T-helper 2 cell (primary cell): ENCODE measurements at regions not wholly inside any gene's neighbourhood (a gene's known extent, or its start where the extent isn't known, plus 50 kb on each side); places are given as distances from the start of the nearest gene placed in this dataset.

ENCODE experiments used
- DNase-seq, 5 experiments: peaks; one replicate each; pipeline versions ENCODE4 v3.0.0 to v3.0.0-alpha.2; 2012 to 2022

- DNase-seq, result no peak
Observed at GRCh38 chr16:9188721-9189120, 97.3 kb downstream of the HAPSTR1 start.

- DNase-seq, result no peak
Observed at GRCh38 chr16:9191274-9191850, 99.9 kb downstream of the HAPSTR1 start.

GRCh38 chr16:9192746-9193145 lies 101.3 kb downstream of the HAPSTR1 start:
- DNase-seq, result no peak

GRCh38 chr16:9195287-9195686 lies 103.8 kb downstream of the HAPSTR1 start:
- no peak for DNase-seq

- DNase-seq, result no peak
Observed at GRCh38 chr16:9197957-9198661, 106.7 kb downstream of the HAPSTR1 start.

- DNase-seq, result no peak
Observed at GRCh38 chr16:9199311-9199710, 107.9 kb downstream of the HAPSTR1 start.

GRCh38 chr16:9199751-9200150 lies 108.3 kb downstream of the HAPSTR1 start:
- DNase-seq, result no peak

GRCh38 chr16:9203956-9204355 lies 112.5 kb downstream of the HAPSTR1 start:
- no peak for DNase-seq

- no peak for DNase-seq
Observed at GRCh38 chr16:9205661-9206060, 114.2 kb downstream of the HAPSTR1 start.

- DNase-seq, result no peak
Observed at GRCh38 chr16:9206156-9206555, 114.7 kb downstream of the HAPSTR1 start.

GRCh38 chr16:9212621-9213020 lies 121.2 kb downstream of the HAPSTR1 start:
- DNase-seq, result no peak

GRCh38 chr16:9219813-9220212 lies 128.4 kb downstream of the HAPSTR1 start:
- no peak for DNase-seq

GRCh38 chr16:9225527-9226316 lies 134.3 kb downstream of the HAPSTR1 start:
- peak in 1 of 5 experiments; percentile 11 for DNase-seq

GRCh38 chr16:9226924-9227323 lies 135.5 kb downstream of the HAPSTR1 start:
- no peak for DNase-seq

- no peak for DNase-seq
Observed at GRCh38 chr16:9231039-9231438, 139.6 kb downstream of the HAPSTR1 start.

GRCh38 chr16:9232102-9232770 lies 140.8 kb downstream of the HAPSTR1 start:
- DNase-seq, result no peak

GRCh38 chr16:9235867-9236266 lies 144.4 kb downstream of the HAPSTR1 start:
- DNase-seq, result no peak

- no peak for DNase-seq
Observed at GRCh38 chr16:9236319-9236718, 144.9 kb downstream of the HAPSTR1 start.

- no peak for DNase-seq
Observed at GRCh38 chr16:9238346-9238745, 146.9 kb downstream of the HAPSTR1 start.

GRCh38 chr16:9241177-9241576 lies 149.7 kb downstream of the HAPSTR1 start:
- no peak for DNase-seq

GRCh38 chr16:9248162-9248561 lies 156.7 kb downstream of the HAPSTR1 start:
- DNase-seq, result no peak

GRCh38 chr16:9249534-9249933 lies 158.1 kb downstream of the HAPSTR1 start:
- DNase-seq, result no peak

- DNase-seq, result no peak
Observed at GRCh38 chr16:9251026-9251425, 159.6 kb downstream of the HAPSTR1 start.
